ENCODE measurements at regions not wholly inside any gene's neighbourhood (a gene's known extent, or its start where the extent isn't known, plus 50 kb on each side); places are given as distances from the start of the nearest gene placed in this dataset.

DNA sequence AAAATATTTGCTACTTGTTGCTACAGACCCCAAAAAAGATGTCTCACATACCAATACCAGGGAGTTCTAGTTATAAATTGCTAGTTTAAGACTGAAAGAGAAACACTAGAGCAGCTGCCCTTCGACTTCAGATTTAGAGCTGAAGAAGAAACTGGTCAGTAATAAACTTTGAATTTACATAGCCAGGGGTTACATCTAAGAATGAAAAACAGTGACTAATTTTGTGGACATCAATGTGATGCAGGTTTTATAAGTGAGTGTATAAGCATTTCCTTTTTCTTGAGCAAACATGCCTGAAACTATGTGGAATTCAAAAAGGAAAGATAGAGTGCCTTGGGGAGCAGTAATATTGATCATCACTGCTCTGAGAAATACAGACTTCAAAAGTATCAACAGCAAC, 724.9 kb upstream of the MIR17HG start:
- TF ChIP-seq, protein P1, sequence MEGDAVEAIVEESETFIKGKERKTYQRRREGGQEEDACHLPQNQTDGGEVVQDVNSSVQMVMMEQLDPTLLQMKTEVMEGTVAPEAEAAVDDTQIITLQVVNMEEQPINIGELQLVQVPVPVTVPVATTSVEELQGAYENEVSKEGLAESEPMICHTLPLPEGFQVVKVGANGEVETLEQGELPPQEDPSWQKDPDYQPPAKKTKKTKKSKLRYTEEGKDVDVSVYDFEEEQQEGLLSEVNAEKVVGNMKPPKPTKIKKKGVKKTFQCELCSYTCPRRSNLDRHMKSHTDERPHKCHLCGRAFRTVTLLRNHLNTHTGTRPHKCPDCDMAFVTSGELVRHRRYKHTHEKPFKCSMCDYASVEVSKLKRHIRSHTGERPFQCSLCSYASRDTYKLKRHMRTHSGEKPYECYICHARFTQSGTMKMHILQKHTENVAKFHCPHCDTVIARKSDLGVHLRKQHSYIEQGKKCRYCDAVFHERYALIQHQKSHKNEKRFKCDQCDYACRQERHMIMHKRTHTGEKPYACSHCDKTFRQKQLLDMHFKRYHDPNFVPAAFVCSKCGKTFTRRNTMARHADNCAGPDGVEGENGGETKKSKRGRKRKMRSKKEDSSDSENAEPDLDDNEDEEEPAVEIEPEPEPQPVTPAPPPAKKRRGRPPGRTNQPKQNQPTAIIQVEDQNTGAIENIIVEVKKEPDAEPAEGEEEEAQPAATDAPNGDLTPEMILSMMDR (conservative IDR thresholded peaks at IDR 0.05): no peak
- no peak for TF ChIP-seq EZH2 (IDR thresholded peaks at IDR 0.05; ENCODE audit: low read depth)
